AG09309 (cell line): ENCODE measurements at regions not wholly inside any gene's neighbourhood (a gene's known extent, or its start where the extent isn't known, plus 50 kb on each side); places are given as distances from the start of the nearest gene placed in this dataset.

ENCODE experiments used
- DNase-seq: peaks from one replicate; pipeline ENCODE4 v3.0.0-alpha.2; 2010; ENCODE audit warnings: low read depth
- H3K4me3 ChIP-seq: 2 replicates; pipeline ENCODE4 v1.5.1; 2011; ENCODE audit warnings: mild to moderate bottlenecking, low read depth, low read length, moderate library complexity; ENCODE audit not compliant: control insufficient read depth
- CTCF ChIP-seq: IDR thresholded peaks from 2 replicates; pipeline ENCODE4 v1.5.1; 2011; ENCODE audit warnings: mild to moderate bottlenecking, low read depth, low read length, inconsistent platforms; ENCODE audit not compliant: insufficient read depth, control insufficient read depth; ENCODE audit errors: missing control alignments

GRCh38 chr5:18048449-18048848, 414.2 kb downstream of the TAF11L14 start:
- no peak for TF ChIP-seq CTCF
- DNase-seq = no peak
- no peak overlapping the region for H3K4me3 ChIP-seq

- DNase-seq = no peak
- no peak overlapping the region for H3K4me3 ChIP-seq
- no peak for TF ChIP-seq CTCF
Measured at GRCh38 chr5:18050345-18050744, 416.1 kb downstream of the TAF11L14 start.

GRCh38 chr5:18050776-18051175, 416.5 kb downstream of the TAF11L14 start:
- no peak for DNase-seq
- no peak for TF ChIP-seq CTCF
- no peak overlapping the region for H3K4me3 ChIP-seq

- no peak overlapping the region for H3K4me3 ChIP-seq
- TF ChIP-seq CTCF = no peak
- no peak for DNase-seq
Measured at GRCh38 chr5:18051953-18052352, 417.7 kb downstream of the TAF11L14 start.

GRCh38 chr5:18052569-18052968, 418.3 kb downstream of the TAF11L14 start:
- H3K4me3 ChIP-seq = no peak overlapping the region
- DNase-seq = no peak
- no peak for TF ChIP-seq CTCF

- DNase-seq = no peak
- TF ChIP-seq CTCF = no peak
Measured at GRCh38 chr5:18057725-18058124, 423.5 kb downstream of the TAF11L14 start.

GRCh38 chr5:18067615-18068014, 433.4 kb downstream of the TAF11L14 start:
- H3K4me3 ChIP-seq = no peak overlapping the region
- no peak for TF ChIP-seq CTCF
- no peak for DNase-seq

More at GRCh38 chr5:18057725-18058124, 423.5 kb downstream of the TAF11L14 start:
- H3K4me3 ChIP-seq = no peak overlapping the region
